ENCODE measurements at regions not wholly inside any gene's neighbourhood (a gene's known extent, or its start where the extent isn't known, plus 50 kb on each side); places are given as distances from the start of the nearest gene placed in this dataset.
"Not testable (repeated sequence)": the region's sequence is repeated elsewhere in the genome, so short reads cannot be mapped to it uniquely, and the experiment has no call there.

- no peak for DNase-seq (ENCODE audit: low spot score)
Measured at GRCh38 chr13:89486709-89487108, 1815.5 kb downstream of the SLITRK5 start.

GRCh38 chr13:89490661-89491060, 1819.5 kb downstream of the SLITRK5 start:
- DNase-seq (ENCODE audit: low spot score): no peak

GRCh38 chr13:89496478-89496877, 1825.3 kb downstream of the SLITRK5 start:
- DNase-seq (ENCODE audit: low spot score): no peak

GRCh38 chr13:89497658-89498057, 1826.5 kb downstream of the SLITRK5 start:
- no peak for DNase-seq (ENCODE audit: low spot score)

- DNase-seq (ENCODE audit: low spot score): no peak
Measured at GRCh38 chr13:89502286-89502685, 1831.1 kb downstream of the SLITRK5 start.

GRCh38 chr13:89514534-89515312, 1832.8 kb upstream of the MIR17HG start:
- DNase-seq (ENCODE audit: low spot score): no peak

GRCh38 chr13:89515948-89516347, 1831.5 kb upstream of the MIR17HG start:
- DNase-seq (ENCODE audit: low spot score): no peak

GRCh38 chr13:89518289-89519077, 1829.0 kb upstream of the MIR17HG start:
- no peak for DNase-seq (ENCODE audit: low spot score)

GRCh38 chr13:89520468-89520867, 1827.0 kb upstream of the MIR17HG start:
- DNase-seq (ENCODE audit: low spot score): no peak

- not testable (repeated sequence) for DNase-seq (ENCODE audit: low spot score)
Measured at GRCh38 chr13:89521672-89522071, 1825.8 kb upstream of the MIR17HG start.

GRCh38 chr13:89541091-89542030, 1806.1 kb upstream of the MIR17HG start:
- DNase-seq (ENCODE audit: low spot score): no peak

- no peak for DNase-seq (ENCODE audit: low spot score)
Measured at GRCh38 chr13:89550938-89551337, 1796.5 kb upstream of the MIR17HG start.

- DNase-seq (ENCODE audit: low spot score): no peak
Measured at GRCh38 chr13:89554801-89555200, 1792.7 kb upstream of the MIR17HG start.

GRCh38 chr13:89565476-89566100, 1781.9 kb upstream of the MIR17HG start:
- no peak for DNase-seq (ENCODE audit: low spot score)

- no peak for DNase-seq (ENCODE audit: low spot score)
Measured at GRCh38 chr13:89567025-89567424, 1780.5 kb upstream of the MIR17HG start.

- DNase-seq (ENCODE audit: low spot score): no peak
Measured at GRCh38 chr13:89568276-89568675, 1779.2 kb upstream of the MIR17HG start.

- DNase-seq (ENCODE audit: low spot score): no peak
Measured at GRCh38 chr13:89568746-89569145, 1778.7 kb upstream of the MIR17HG start.

- DNase-seq (ENCODE audit: low spot score): no peak
Measured at GRCh38 chr13:89571676-89572075, 1775.8 kb upstream of the MIR17HG start.

- DNase-seq (ENCODE audit: low spot score): no peak
Measured at GRCh38 chr13:89574077-89574476, 1773.4 kb upstream of the MIR17HG start.

- no peak for DNase-seq (ENCODE audit: low spot score)
Measured at GRCh38 chr13:89577301-89577700, 1770.2 kb upstream of the MIR17HG start.

GRCh38 chr13:89584058-89584620, 1763.3 kb upstream of the MIR17HG start:
- DNase-seq (ENCODE audit: low spot score): no peak

All from CD4-positive, alpha-beta T cell treated with Interleukin-15 for 4 hours (primary cell).